HCT116 (cell line): ENCODE measurements at regions not wholly inside any gene's neighbourhood (a gene's known extent, or its start where the extent isn't known, plus 50 kb on each side); places are given as distances from the start of the nearest gene placed in this dataset.

ENCODE experiments used
- ATAC-seq: fragments of 200-7000 bp; cut with Tn5 transposase; 2 replicates; pipeline ENCODE4 v1.9.1; 2020; ENCODE audit warnings: mild to moderate bottlenecking, moderate library complexity
- BruUV-seq: library from RNA; stranded (reverse); fragments of 400-500 nt; replicated peaks from 2 replicates; lab custom pipeline; 2021; lab: Mats Ljungman, UMichigan
- CTCF ChIA-PET: fragments of 300-600 bp; sonication (Branson Sonifier 250); formaldehyde crosslinking; loops from one replicate; lab custom pipeline; 2021; ENCODE audit warnings: antibody characterized with exemption; lab: Charles Lee
- POLR2A ChIA-PET: fragments of 300-600, 350-600 bp; sonication (Branson Sonifier 250); formaldehyde crosslinking; loops from one replicate; lab custom pipeline; 2021; ENCODE audit warnings: antibody characterized with exemption; lab: Charles Lee
- RAD21 ChIA-PET, 2 experiments: fragments of 300-600 bp; sonication (Branson Sonifier 250); formaldehyde crosslinking; loops; one replicate each; lab custom pipeline; 2023; ENCODE audit warnings: low total read pairs in 2 of 2; ENCODE audit not compliant: uncharacterized antibody in 2 of 2, unreplicated experiment in 2 of 2, low non-redundant PET in 1 of 2; lab: Charles Lee
- DNase-seq: peaks from one replicate; pipeline ENCODE4 v3.0.0-alpha.2; 2010; ENCODE audit warnings: low read depth, low spot score
- H2AFZ ChIP-seq: fragments of 200-600 bp; shearing (Covaris generic), sonication (generic); 2 replicates; pipeline ENCODE4 v1.6.1; 2017; ENCODE audit warnings: low read depth, mixed run types, mixed read lengths, antibody characterized with exemption, low read length; ENCODE audit not compliant: poor library complexity, severe bottlenecking
- H3K27ac ChIP-seq: 2 replicates; pipeline ENCODE4 v1.5.1; 2012; ENCODE audit warnings: low read depth, low read length
- H3K27me3 ChIP-seq: fragments of 200-600 bp; sonication (generic); 2 replicates; pipeline ENCODE4 v1.6.1; 2016; ENCODE audit warnings: mixed run types, low read length, mixed read lengths; ENCODE audit not compliant: insufficient read depth
- H3K36me3 ChIP-seq, 2 experiments: fragments of 200-500 bp in 1 of 2; fragments of 200-600 bp in 1 of 2; sonication (Bioruptor generic) in 1 of 2; sonication (generic) in 1 of 2; 2 replicates each; pipeline versions ENCODE4 v1.5.1 to v1.6.1; 2014 to 2016; ENCODE audit warnings: low read length in 2 of 2, inconsistent platforms in 1 of 2, mixed read lengths in 1 of 2, mixed run types in 1 of 2; ENCODE audit not compliant: insufficient read depth in 2 of 2, control insufficient read depth in 1 of 2
- H3K4me1 ChIP-seq, 2 experiments: fragments of 200-600 bp in 1 of 2; sonication (generic) in 1 of 2; 2 replicates each; pipeline versions ENCODE4 v1.5.1 to v1.6.1; 2012 to 2017; ENCODE audit warnings: low read length in 2 of 2, inconsistent platforms in 1 of 2, mild to moderate bottlenecking in 1 of 2, mixed read lengths in 1 of 2, mixed run types in 1 of 2, moderate library complexity in 1 of 2; ENCODE audit not compliant: insufficient read depth in 2 of 2, control insufficient read depth in 1 of 2
- H3K4me2 ChIP-seq: fragments of 200-600 bp; sonication (generic); 2 replicates; pipeline ENCODE4 v1.6.1; 2017; ENCODE audit warnings: mixed run types, low read length, mixed read lengths
- H3K4me3 ChIP-seq, 2 experiments: fragments of 200-600 bp in 1 of 2; sonication (generic) in 1 of 2; replicated peaks in 1 of 2; 2 replicates each; pipeline ENCODE4 v1.5.1; 2011 to 2016; ENCODE audit warnings: low read length in 2 of 2, control low read depth in 1 of 2, low read depth in 1 of 2, mild to moderate bottlenecking in 1 of 2, mixed read lengths in 1 of 2, mixed run types in 1 of 2
- H3K79me2 ChIP-seq: fragments of 200-600 bp; sonication (generic); 2 replicates; pipeline ENCODE4 v1.6.1; 2017; ENCODE audit warnings: mild to moderate bottlenecking, mixed run types, low read length, moderate library complexity, mixed read lengths; ENCODE audit not compliant: insufficient read depth
- H3K9ac ChIP-seq: fragments of 200-600 bp; sonication (generic); 2 replicates; pipeline ENCODE4 v1.6.1; 2016; ENCODE audit warnings: low read length, mixed read lengths
- H3K9me2 ChIP-seq: fragments of 200-600 bp; sonication (generic), shearing (Covaris generic); 2 replicates; pipeline ENCODE4 v1.6.1; 2017; ENCODE audit warnings: mixed run types, mild to moderate bottlenecking, moderate library complexity; ENCODE audit not compliant: insufficient read depth
- H3K9me3 ChIP-seq, 2 experiments: fragments of 200-500 bp in 1 of 2; fragments of 200-600 bp in 1 of 2; sonication (Bioruptor generic) in 1 of 2; sonication (generic) in 1 of 2; 2 replicates each; pipeline ENCODE4 v1.6.1; 2014 to 2017; ENCODE audit warnings: low read length in 2 of 2, mixed read lengths in 2 of 2, inconsistent platforms in 1 of 2, low read depth in 1 of 2, mild to moderate bottlenecking in 1 of 2, mixed run types in 1 of 2, moderate library complexity in 1 of 2; ENCODE audit not compliant: control insufficient read depth in 1 of 2, insufficient read depth in 1 of 2
- H4K20me1 ChIP-seq: fragments of 200-600 bp; sonication (generic), shearing (Covaris generic); 2 replicates; pipeline ENCODE4 v1.6.1; 2017; ENCODE audit warnings: mixed run types, mild to moderate bottlenecking, moderate library complexity; ENCODE audit not compliant: insufficient read depth
- ATF3 ChIP-seq: IDR thresholded peaks from 2 replicates; pipeline ENCODE4 v1.6.1; 2012
- EGR1 ChIP-seq: IDR thresholded peaks from 2 replicates; pipeline ENCODE4 v1.6.1; 2012; ENCODE audit warnings: low read depth
- EZH2phosphoT487 ChIP-seq: fragments of 200-600 bp; IDR thresholded peaks from 2 replicates; pipeline ENCODE4 v1.6.1; 2018; ENCODE audit warnings: antibody characterized with exemption, borderline replicate concordance
- MAX ChIP-seq: IDR thresholded peaks from 2 replicates; pipeline ENCODE4 v1.6.1; 2012
- POLR2A ChIP-seq: IDR thresholded peaks from 2 replicates; pipeline ENCODE4 v1.7.0; 2011; ENCODE audit warnings: borderline replicate concordance; ENCODE audit not compliant: insufficient read depth, insufficient read length; ENCODE audit errors: extremely low read depth
- REST ChIP-seq: IDR thresholded peaks from 2 replicates; pipeline ENCODE4 v1.6.1; 2012; ENCODE audit warnings: low read depth
- SIN3A ChIP-seq: IDR thresholded peaks from 2 replicates; pipeline ENCODE4 v1.6.1; 2012; ENCODE audit warnings: low read depth
- SP1 ChIP-seq: IDR thresholded peaks from 2 replicates; pipeline ENCODE4 v1.6.1; 2012; ENCODE audit warnings: low read depth
- SRF ChIP-seq: IDR thresholded peaks from 2 replicates; pipeline ENCODE4 v1.6.1; 2012; ENCODE audit warnings: low read depth
- TCF7L2 ChIP-seq: IDR thresholded peaks from 2 replicates; pipeline ENCODE4 v1.7.0; 2011; ENCODE audit warnings: borderline replicate concordance, inconsistent platforms; ENCODE audit not compliant: insufficient read depth, insufficient read length; ENCODE audit errors: extremely low read depth
- YY1 ChIP-seq: IDR thresholded peaks from 2 replicates; pipeline ENCODE4 v1.6.1; 2011; ENCODE audit warnings: low read length, low read depth, moderate library complexity, mild to moderate bottlenecking; ENCODE audit not compliant: insufficient replicate concordance; ENCODE audit errors: extremely low read depth
- ZBTB33 ChIP-seq: IDR thresholded peaks from 2 replicates; pipeline ENCODE4 v1.6.1; 2011; ENCODE audit warnings: mild to moderate bottlenecking, low read length, moderate library complexity; ENCODE audit not compliant: insufficient replicate concordance; ENCODE audit errors: extremely low read depth
- intact Hi-C: fragments of 100-400 bp; cut with micrococcal nuclease; formaldehyde crosslinking; loops from 2 replicates; pipeline ENCODE4 v1.10.0; 2022

GRCh38 chr6:56005426-56005825 is 130.0 kb upstream of the BMP5 start:
- no peak overlapping the region for H3K4me2 ChIP-seq
- no peak for DNase-seq
- H3K9ac ChIP-seq, result no peak overlapping the region
- BruUV-seq, result no TSS peak
- POLR2A ChIA-PET, result no interaction called here
- no peak overlapping the region for H3K27ac ChIP-seq
- H3K9me3 ChIP-seq, result no peaks in the 10 kb centered on the region
- H3K4me3 ChIP-seq, result no peak overlapping the region
- no peaks in the 10 kb centered on the region for H3K27me3 ChIP-seq
- CTCF ChIA-PET, result no interaction called here
- no peaks in the 10 kb centered on the region for H3K9me2 ChIP-seq
- H3K79me2 ChIP-seq, result no peaks in the 10 kb centered on the region
- H3K4me1 ChIP-seq, result no peaks in the 10 kb centered on the region
- TF ChIP-seq YY1 (no peak), ZBTB33 (no peak), MAX (no peak), EZH2phosphoT487 (no peak), SRF (no peak), POLR2A (no peak), REST (no peak), EGR1 (no peak), SIN3A (no peak), ATF3 (no peak), TCF7L2 (no peak), SP1 (no peak)
- no peaks in the 10 kb centered on the region for H3K36me3 ChIP-seq
- H4K20me1 ChIP-seq, result no peaks in the 10 kb centered on the region
- ATAC-seq, result no peak
- intact Hi-C loops, result no loop called here
- RAD21 ChIA-PET, result no interaction called here
- no peak overlapping the region for H2AFZ ChIP-seq
